Sigmoid colon (tissue), 4 donors: ENCODE measurements at regions not wholly inside any gene's neighbourhood (a gene's known extent, or its start where the extent isn't known, plus 50 kb on each side); places are given as distances from the start of the nearest gene placed in this dataset.

Source experiments
- CTCF ChIP-seq, 4 experiments: fragments of 450-650 bp in 3 of 4; fragments of 200-600 bp in 1 of 4; IDR thresholded peaks; one replicate each; pipeline ENCODE4 v1.5.1; 2016 to 2019; ENCODE audit warnings: antibody characterized with exemption in 4 of 4, mild to moderate bottlenecking in 3 of 4, moderate library complexity in 2 of 4
- EP300 ChIP-seq, 4 donors: sonication (generic); formaldehyde crosslinking; IDR thresholded peaks; one replicate each; pipeline ENCODE4 v1.6.1; 2017; ENCODE audit warnings: antibody characterized with exemption in 4 of 4
- POLR2A ChIP-seq, 2 donors: fragments of 450-650 bp; IDR thresholded peaks; one replicate each; pipeline ENCODE4 v1.6.1; 2016; ENCODE audit warnings: antibody characterized with exemption in 2 of 2, mild to moderate bottlenecking in 2 of 2, moderate library complexity in 2 of 2

- TF ChIP-seq EP300 (IDR thresholded peaks at IDR 0.05) (no peak), CTCF (IDR thresholded peaks at IDR 0.05) (no peak), POLR2A (IDR thresholded peaks at IDR 0.05) (no peak)
Observed at GRCh38 chr3:130820976-130821375, 72.9 kb upstream of the ATP2C1 start.
